ENCODE measurements at regions not wholly inside any gene's neighbourhood (a gene's known extent, or its start where the extent isn't known, plus 50 kb on each side); places are given as distances from the start of the nearest gene placed in this dataset.

- no peak for DNase-seq (ENCODE audit: low read depth in 2 of 2)
Observed at GRCh38 chr2:181188605-181189004, 208.2 kb downstream of the UBE2E3 start.

- DNase-seq (ENCODE audit: low read depth in 2 of 2): no peak
Observed at GRCh38 chr2:181189951-181190350, 209.5 kb downstream of the UBE2E3 start.

- no peak for DNase-seq (ENCODE audit: low read depth in 2 of 2)
Observed at GRCh38 chr2:181190711-181191110, 210.3 kb downstream of the UBE2E3 start.

GRCh38 chr2:181193550-181193949 lies 213.1 kb downstream of the UBE2E3 start:
- no peak for DNase-seq (ENCODE audit: low read depth in 2 of 2)

- no peak for DNase-seq (ENCODE audit: low read depth in 2 of 2)
Observed at GRCh38 chr2:181196401-181196800, 216.0 kb downstream of the UBE2E3 start.

DNA sequence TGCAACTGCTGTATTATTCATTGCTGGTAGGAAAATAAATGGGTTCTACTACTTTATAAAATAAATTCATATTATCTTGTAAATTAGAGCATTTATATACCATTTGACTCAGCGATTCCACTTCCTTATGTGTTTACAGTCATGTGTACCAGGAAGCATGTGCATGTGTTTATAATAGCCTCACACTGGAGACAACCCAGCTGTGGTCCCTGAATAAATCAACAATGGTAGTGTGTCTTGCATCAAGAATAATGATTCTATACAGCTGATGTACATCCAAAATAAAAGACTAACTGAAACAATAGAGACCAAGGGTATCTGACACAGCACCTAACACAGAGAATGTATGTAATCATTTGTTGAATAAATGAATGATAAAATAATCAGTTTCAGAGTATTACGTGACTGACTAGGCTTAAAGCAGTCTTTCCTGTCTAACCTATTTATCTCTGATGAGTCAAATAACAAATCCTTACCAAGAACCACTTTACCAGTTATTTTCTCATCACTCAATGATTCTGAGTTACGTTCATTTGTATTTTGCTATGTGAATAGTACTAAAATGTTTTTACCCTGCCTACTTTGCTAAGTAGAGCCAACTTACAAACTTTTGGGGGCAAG lies 216.8 kb downstream of the UBE2E3 start:
- no peak for DNase-seq (ENCODE audit: low read depth in 2 of 2)

GRCh38 chr2:181198183-181198864 lies 217.9 kb downstream of the UBE2E3 start:
- no peak for DNase-seq (ENCODE audit: low read depth in 2 of 2)

DNA sequence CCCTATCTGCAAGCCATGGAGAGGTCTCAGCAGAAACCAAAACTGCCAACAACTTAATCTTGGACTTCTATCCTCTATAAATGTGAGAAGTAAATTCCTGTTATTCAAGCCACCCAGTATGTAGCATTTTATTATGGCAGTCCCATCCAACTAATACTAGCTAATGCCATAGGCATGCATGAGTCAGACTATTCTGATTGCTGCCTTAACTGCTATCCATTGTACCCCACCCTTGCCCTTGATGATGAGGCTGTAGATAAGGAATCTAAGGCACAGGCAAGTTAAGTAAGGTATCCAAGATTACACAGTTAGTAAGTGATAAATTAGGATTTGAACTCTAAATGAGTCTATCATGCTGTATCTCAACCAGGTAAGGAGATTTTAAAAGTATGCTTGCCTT lies 223.0 kb downstream of the UBE2E3 start:
- DNase-seq (ENCODE audit: low read depth in 2 of 2): no peak

DNA sequence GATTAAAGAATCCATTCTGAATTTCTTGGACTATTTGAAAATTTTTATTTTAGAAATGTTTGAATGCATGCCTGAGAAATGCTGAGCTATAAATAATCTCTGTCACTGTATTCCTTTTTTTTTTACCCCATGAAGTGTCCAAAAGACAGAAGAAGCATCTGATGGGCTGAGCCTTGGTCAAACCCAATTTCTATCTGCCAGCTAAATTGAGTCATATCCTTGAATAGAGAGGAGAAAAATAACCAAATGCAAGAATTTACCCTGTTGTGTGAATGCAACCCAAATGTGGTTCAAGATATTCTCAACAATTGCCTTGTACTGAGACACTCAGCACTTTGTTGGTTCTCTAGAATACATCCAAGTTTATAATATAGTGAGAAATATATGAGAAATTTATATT lies 223.5 kb downstream of the UBE2E3 start:
- no peak for DNase-seq (ENCODE audit: low read depth in 2 of 2)

- no peak for DNase-seq (ENCODE audit: low read depth in 2 of 2)
Observed at GRCh38 chr2:181218401-181218821, 238.0 kb downstream of the UBE2E3 start.

DNA sequence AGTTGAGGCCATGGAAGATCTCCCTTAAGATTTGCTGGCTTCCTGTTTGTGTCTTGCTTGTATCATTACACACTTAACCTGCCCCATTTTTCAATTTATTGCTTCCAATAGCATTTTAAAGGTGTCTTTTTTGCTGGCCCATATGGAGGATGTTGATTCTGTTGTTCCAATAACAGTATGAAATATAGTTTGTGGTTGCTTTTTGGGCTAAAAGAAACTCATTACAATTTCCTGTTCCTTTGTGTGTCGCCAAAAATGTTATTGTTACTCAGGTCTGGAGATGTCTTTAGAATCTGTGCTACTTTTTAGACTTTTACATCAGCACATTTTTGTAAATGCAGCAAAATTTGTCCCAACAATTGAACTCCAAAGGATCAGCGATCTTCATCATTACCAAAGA lies 234.0 kb upstream of the ITGA4 start:
- DNase-seq (ENCODE audit: low read depth in 2 of 2): no peak

DNA sequence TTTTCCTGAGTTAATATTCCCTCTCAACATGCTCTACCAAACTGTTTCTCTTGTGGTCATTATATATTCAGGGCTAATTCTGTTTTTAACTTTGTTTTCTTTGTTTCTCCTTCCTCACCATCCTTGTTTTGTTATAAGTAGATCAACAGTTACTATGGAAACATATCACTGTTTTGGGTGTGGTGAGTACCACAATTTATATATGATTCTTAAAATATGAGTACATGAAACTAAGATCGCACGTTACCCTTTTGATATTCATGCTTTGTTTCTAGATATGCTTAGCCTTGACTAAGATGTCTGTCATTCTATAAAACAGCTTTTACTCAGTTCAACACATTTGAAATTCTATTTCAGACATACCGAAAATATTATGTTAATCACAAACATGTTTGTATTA lies 232.3 kb upstream of the ITGA4 start:
- no peak for DNase-seq (ENCODE audit: low read depth in 2 of 2)

GRCh38 chr2:181228661-181229060 lies 228.5 kb upstream of the ITGA4 start:
- no peak for DNase-seq (ENCODE audit: low read depth in 2 of 2)

- DNase-seq (ENCODE audit: low read depth in 2 of 2): no peak
Observed at GRCh38 chr2:181231151-181231550, 226.0 kb upstream of the ITGA4 start.

DNA sequence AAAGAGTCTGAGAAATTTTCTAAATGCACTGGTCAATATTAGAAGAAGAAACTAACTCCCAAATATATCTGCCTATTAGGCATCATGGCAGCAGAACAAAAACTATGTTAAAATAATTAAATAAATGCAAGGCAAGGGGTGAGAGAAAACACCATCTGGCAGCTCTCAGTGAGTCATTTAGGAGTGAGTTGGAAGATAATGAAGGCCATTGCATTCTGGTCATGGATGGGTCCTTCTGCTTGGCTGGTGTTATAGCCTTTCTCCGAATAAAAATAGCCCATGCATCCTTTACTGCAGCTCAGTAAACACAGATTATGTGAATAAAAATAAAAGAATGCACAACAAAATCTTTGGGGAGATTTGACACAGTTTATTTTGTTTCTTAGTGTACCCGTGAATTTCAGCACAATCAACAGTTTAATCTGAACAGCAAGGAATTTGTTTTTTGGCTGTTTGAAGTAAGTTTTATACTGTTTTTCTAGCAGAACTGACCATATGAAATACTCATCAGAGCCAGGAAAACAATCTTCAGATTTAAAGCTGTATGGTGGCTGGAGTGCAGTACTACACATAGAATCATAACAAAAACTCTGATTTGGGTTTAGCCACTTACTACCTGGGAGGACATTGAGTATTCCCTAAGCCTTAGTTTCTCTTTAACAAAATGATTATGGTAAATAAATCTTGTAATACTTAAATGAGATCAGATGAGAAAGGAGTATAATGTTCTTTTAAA lies 225.1 kb upstream of the ITGA4 start:
- no peak for DNase-seq (ENCODE audit: low read depth in 2 of 2)

DNA sequence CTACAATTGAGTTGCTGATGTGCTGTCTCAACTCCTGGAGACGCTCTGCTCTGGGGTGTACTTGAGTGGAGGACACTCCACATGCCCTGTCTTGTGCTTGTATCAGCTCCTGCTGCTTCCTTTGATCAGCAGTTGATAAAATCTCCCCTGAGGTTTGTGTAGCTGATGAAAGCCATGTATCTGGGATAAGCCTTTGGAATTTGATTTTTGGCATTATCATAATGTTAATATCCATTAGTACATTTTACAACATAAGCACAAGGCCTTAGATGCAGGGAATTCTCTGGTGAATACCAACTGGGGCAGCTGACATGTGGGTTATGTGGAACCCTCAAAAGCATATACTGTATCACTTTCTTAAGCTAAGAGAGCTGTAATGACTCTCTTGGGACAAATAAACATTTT lies 222.7 kb upstream of the ITGA4 start:
- no peak for DNase-seq (ENCODE audit: low read depth in 2 of 2)

DNA sequence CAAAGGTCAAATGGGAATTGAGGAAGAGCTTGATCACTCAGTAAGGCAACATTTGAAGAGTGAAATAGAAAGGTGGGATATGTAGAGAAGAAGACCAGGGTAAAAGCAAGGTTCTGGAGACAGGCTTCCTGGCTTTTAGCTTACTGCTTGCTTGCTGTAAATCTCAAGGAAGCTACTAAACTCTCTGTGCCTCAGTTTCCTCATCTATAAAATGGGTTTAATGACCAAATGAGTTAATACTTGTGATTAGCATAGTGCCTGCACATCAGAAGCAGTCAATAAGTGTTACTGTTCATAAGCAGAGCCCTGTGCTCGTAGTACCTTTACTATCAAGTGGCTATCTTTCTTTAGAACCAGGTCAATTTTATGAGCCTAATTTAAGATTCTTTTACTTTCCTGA lies 222.2 kb upstream of the ITGA4 start:
- DNase-seq (ENCODE audit: low read depth in 2 of 2): no peak

- no peak for DNase-seq (ENCODE audit: low read depth in 2 of 2)
Observed at GRCh38 chr2:181235683-181236459, 221.3 kb upstream of the ITGA4 start.

DNA sequence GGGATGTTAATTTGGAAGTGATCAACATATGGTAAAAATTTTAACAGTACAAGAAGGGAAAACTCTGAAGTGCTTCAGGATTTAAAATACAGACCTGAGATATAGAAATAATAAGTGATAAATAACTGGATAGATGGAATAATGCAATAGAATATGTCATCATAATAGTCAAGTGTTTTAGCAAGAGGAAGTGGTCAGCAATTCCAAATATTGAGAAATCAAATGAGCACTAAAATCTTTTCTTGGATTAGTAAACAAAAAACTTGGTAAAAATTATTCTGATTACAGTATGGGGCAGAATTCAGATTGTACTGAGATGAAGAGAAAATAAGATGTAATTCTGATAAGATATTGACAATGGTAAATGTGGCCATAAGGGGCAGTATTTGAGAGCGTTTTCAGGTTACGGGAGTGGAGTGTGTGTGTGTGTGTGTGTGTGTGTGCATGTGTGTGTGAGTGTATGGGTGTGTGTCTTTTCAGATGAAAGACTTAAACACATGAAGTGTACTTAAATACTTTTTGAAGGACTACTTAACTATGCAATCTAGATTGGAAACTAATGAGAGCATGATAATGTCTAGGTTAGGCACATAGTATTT lies 217.9 kb upstream of the ITGA4 start:
- DNase-seq (ENCODE audit: low read depth in 2 of 2): no peak

DNA sequence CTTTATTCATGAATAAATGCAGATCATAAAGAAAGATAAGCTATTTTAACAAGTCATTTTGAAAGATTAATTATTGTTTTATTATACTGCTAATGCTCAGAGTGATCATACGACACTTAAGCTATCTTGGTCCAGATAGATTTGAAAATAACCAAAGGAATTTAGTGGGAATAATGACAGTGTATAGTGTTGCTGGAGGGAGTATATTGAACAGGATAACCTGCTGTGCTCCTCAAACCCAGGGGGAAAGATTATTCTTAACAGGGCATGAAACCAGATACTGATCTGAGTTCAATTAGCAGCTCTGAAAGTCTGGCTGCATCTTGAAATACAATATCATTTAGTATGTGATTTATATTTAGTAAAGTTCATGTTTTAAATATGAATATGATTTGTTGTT lies 216.3 kb upstream of the ITGA4 start:
- no peak for DNase-seq (ENCODE audit: low read depth in 2 of 2)

GRCh38 chr2:181241366-181241765 lies 215.8 kb upstream of the ITGA4 start:
- no peak for DNase-seq (ENCODE audit: low read depth in 2 of 2)

- no peak for DNase-seq (ENCODE audit: low read depth in 2 of 2)
Observed at GRCh38 chr2:181241797-181242196, 215.4 kb upstream of the ITGA4 start.

Measured in activated CD4-positive, alpha-beta T cell treated with anti-CD3 and anti-CD28 coated beads for 24 hours (primary cell).